Tibial nerve (tissue), 4 donors: ENCODE measurements at regions not wholly inside any gene's neighbourhood (a gene's known extent, or its start where the extent isn't known, plus 50 kb on each side); places are given as distances from the start of the nearest gene placed in this dataset.

Experiments used
- DNase-seq, 2 donors: peaks; one replicate each; pipeline ENCODE4 v3.0.0-alpha.2; 2019; ENCODE audit warnings: low spot score in 2 of 2
- H3K27ac ChIP-seq, 4 donors: fragments of 200-600 bp; sonication (generic) in 3 of 4; one replicate each; pipeline ENCODE4 v1.5.1; 2017 to 2019; ENCODE audit warnings: mild to moderate bottlenecking in 1 of 4
- H3K27me3 ChIP-seq, 2 donors: fragments of 200-600 bp; sonication (generic) in 1 of 2; one replicate each; pipeline versions ENCODE4 v1.5.1 to v1.6.0; 2017 to 2019
- H3K36me3 ChIP-seq, 3 donors: fragments of 200-600 bp; sonication (generic); one replicate each; pipeline ENCODE4 v1.5.1; 2018 to 2019
- H3K4me1 ChIP-seq, 4 donors: fragments of 200-600 bp; sonication (generic) in 3 of 4; one replicate each; pipeline ENCODE4 v1.5.1; 2017 to 2019
- H3K4me3 ChIP-seq, 4 donors: fragments of 200-600 bp; sonication (generic) in 3 of 4; one replicate each; pipeline ENCODE4 v1.5.1; 2017 to 2019; ENCODE audit warnings: mild to moderate bottlenecking in 1 of 4, moderate library complexity in 1 of 4
- H3K9me3 ChIP-seq, 4 donors: fragments of 200-600 bp; sonication (generic) in 3 of 4; one replicate each; pipeline ENCODE4 v1.5.1; 2017 to 2019
- CTCF ChIP-seq, 5 experiments: fragments of 200-600 bp in 3 of 5; fragments of 450-650 bp in 2 of 5; sonication (generic) in 3 of 5; IDR thresholded peaks; one replicate each; pipeline ENCODE4 v1.5.1; 2016 to 2019; ENCODE audit warnings: antibody characterized with exemption in 5 of 5, mild to moderate bottlenecking in 3 of 5, moderate library complexity in 2 of 5
- EP300 ChIP-seq, 2 donors: sonication (generic); formaldehyde crosslinking; IDR thresholded peaks; one replicate each; pipeline ENCODE4 v1.6.1; 2017; ENCODE audit warnings: antibody characterized with exemption in 2 of 2, mild to moderate bottlenecking in 1 of 2
- POLR2A ChIP-seq, 2 donors: fragments of 450-650 bp; IDR thresholded peaks; one replicate each; pipeline ENCODE4 v1.6.1; 2017; ENCODE audit warnings: antibody characterized with exemption in 2 of 2, mild to moderate bottlenecking in 2 of 2, moderate library complexity in 2 of 2
- WGBS, 2 donors: methylation state at CpG; one replicate each; pipeline ENCODE4 v1.1.5; 2018; 5-methylcytosine and 5-hydroxymethylcytosine counted together

DNA sequence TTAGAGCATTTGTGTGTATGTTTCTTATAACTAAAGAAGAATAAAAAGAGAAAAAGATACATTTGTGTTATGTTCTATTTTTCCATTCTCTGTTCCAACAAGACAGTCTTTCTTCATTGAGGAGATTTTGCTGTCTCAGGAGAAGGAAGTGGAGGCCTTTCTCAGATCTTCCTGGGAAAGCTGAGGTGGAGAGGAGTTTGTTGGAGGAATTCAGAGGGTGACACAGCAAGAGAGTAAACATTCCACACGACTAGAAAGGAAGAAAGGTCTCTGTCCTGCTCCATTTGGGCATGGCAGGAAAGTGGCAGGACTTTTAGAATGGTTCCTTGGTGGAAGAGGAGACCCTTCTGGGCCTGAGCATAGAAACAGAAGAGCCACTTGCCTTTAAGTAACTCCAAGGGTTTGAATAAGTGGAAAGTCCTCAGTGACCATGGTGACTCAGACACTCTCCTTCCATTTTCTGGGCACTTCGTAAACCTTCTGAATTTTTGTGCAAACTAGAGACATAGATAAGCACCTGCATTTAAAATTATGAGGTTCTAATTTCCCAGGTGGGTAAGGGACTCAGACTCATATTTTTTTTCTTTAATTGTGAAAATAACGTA, 52.3 kb upstream of the COL5A2 start:
- Histone ChIP-seq H3K4me1 (no peaks in the 10 kb centered on the region), H3K36me3 (no peaks in the 10 kb centered on the region)
- WGBS, 2 donors, result 70 to 76% methylated on average over 3 of the region's 3 CpGs

DNA sequence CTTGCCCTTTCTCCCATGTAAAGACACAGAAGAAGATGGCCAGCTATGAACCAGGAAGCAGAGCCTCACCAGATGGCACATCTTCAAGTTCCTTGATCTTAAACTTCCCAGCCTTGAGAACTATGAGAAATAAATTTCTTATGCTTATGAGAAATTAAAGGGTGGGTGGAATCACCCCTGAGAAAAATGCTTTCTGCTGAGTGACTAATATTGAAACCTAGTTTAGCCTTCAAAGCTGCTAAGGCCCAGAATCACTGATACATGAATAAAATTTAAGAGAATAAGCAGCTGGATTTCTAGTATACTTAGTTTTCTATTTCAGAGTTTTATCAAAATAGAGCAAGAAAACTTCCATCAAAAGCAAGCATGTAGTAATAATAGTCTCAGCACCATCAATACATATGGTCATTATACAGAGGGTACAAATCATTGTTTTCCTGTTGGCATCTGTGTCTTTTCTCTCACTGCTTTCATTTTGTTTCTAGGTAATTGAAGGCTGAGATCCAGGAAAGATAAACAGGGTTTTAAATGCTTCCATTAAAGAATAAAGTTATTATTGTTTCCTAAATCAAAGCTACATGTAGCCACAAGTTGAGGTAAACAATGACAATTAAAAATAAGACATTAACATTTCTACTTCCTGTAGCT, 53.3 kb upstream of the COL5A2 start:
- no peak for TF ChIP-seq EP300 (IDR thresholded peaks at IDR 0.05)
- TF ChIP-seq CTCF (IDR thresholded peaks at IDR 0.05), result no peak
- no peak for TF ChIP-seq POLR2A (IDR thresholded peaks at IDR 0.05)
- Histone ChIP-seq H3K36me3 (no peaks in the 10 kb centered on the region), H3K27ac (no peak overlapping the region), H3K4me3 (no peak overlapping the region), H3K4me1 (no peaks in the 10 kb centered on the region), H3K27me3 (no peaks in the 10 kb centered on the region), H3K9me3 (no peaks in the 10 kb centered on the region)
- no peak for DNase-seq

More for the DNA sequence above, 52.3 kb upstream of the COL5A2 start:
- no peak for DNase-seq
- Histone ChIP-seq H3K27ac (no peak overlapping the region), H3K27me3 (no peaks in the 10 kb centered on the region), H3K4me3 (no peak overlapping the region), H3K9me3 (peaks cover 0 to 1% (median 0%) of the 10 kb centered on the region in 4 donors)
- TF ChIP-seq POLR2A (IDR thresholded peaks at IDR 0.05) (no peak), CTCF (IDR thresholded peaks at IDR 0.05) (no peak), EP300 (IDR thresholded peaks at IDR 0.05) (no peak)

DNA sequence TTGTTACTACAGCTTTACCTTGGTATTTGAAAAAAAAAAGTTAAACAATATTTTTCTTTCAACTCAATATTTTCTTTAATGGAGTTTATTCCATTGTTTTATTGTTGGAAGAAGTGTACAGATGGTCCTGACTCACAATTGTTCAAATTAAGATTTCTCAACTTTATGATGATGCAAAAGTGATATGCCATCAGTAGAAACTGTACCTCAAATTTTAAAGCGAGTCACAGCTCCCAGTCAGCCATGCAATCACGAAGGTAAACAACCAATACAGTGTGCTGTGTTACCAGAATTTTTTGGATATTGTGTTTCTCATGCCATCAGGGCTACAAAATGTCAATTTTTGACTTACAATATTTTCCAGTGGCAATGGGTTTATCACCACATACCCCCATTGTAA, 54.0 kb upstream of the COL5A2 start:
- H3K9me3 ChIP-seq, result no peaks in the 10 kb centered on the region
- H3K4me3 ChIP-seq, result no peak overlapping the region
- no peak for DNase-seq
- no peaks in the 10 kb centered on the region for H3K36me3 ChIP-seq
- no peaks in the 10 kb centered on the region for H3K27me3 ChIP-seq
- H3K27ac ChIP-seq, result no peak overlapping the region
- H3K4me1 ChIP-seq, result no peaks in the 10 kb centered on the region
- WGBS, 2 donors, result 92 to 96% methylated on average over 2 of the region's 2 CpGs
- TF ChIP-seq POLR2A (IDR thresholded peaks at IDR 0.05) (no peak), CTCF (IDR thresholded peaks at IDR 0.05) (no peak), EP300 (IDR thresholded peaks at IDR 0.05) (no peak)

- Histone ChIP-seq H3K4me1 (no peaks in the 10 kb centered on the region), H3K9me3 (no peaks in the 10 kb centered on the region), H3K27me3 (no peaks in the 10 kb centered on the region), H3K27ac (no peak overlapping the region), H3K4me3 (no peak overlapping the region), H3K36me3 (no peaks in the 10 kb centered on the region)
- TF ChIP-seq POLR2A (IDR thresholded peaks at IDR 0.05) (no peak), CTCF (IDR thresholded peaks at IDR 0.05) (no peak)
- no peak for DNase-seq
Observed at GRCh38 chr2:189234991-189235390, 55.4 kb upstream of the COL5A2 start.

- Histone ChIP-seq H3K4me1 (no peaks in the 10 kb centered on the region), H3K4me3 (no peak overlapping the region), H3K36me3 (no peaks in the 10 kb centered on the region), H3K27me3 (no peaks in the 10 kb centered on the region), H3K27ac (no peak overlapping the region), H3K9me3 (no peaks in the 10 kb centered on the region)
- WGBS, 2 donors, result 89 to 94% methylated on average over 2 of the region's 2 CpGs
- no peak for TF ChIP-seq POLR2A (IDR thresholded peaks at IDR 0.05)
- no peak for TF ChIP-seq EP300 (IDR thresholded peaks at IDR 0.05)
- no peak for TF ChIP-seq CTCF (IDR thresholded peaks at IDR 0.05)
- no peak for DNase-seq
Observed at GRCh38 chr2:189236066-189236465, 56.5 kb upstream of the COL5A2 start.
